Skeletal muscle satellite cell (primary cell): ENCODE measurements at regions not wholly inside any gene's neighbourhood (a gene's known extent, or its start where the extent isn't known, plus 50 kb on each side); places are given as distances from the start of the nearest gene placed in this dataset.

Experiments
- H3K27me3 ChIP-seq: 2 replicates; pipeline ENCODE4 v1.7.0; 2013; ENCODE audit warnings: low read length; ENCODE audit not compliant: control insufficient read depth, insufficient read depth
- H3K36me3 ChIP-seq: 2 replicates; pipeline ENCODE4 v1.7.0; 2013; ENCODE audit warnings: mild to moderate bottlenecking, control low read depth, low read length; ENCODE audit not compliant: insufficient read depth
- H3K4me1 ChIP-seq: 2 replicates; pipeline ENCODE4 v1.7.0; 2013; ENCODE audit warnings: low read length; ENCODE audit not compliant: control insufficient read depth, insufficient read depth
- H3K4me2 ChIP-seq: 2 replicates; pipeline ENCODE4 v1.7.0; 2013; ENCODE audit warnings: mild to moderate bottlenecking, low read length
- H3K4me3 ChIP-seq: 2 replicates; pipeline ENCODE4 v1.7.0; 2013; ENCODE audit warnings: low read length
- H3K9ac ChIP-seq: 2 replicates; pipeline ENCODE4 v1.7.0; 2013; ENCODE audit warnings: mild to moderate bottlenecking, low read depth, low read length, moderate library complexity
- H3K9me3 ChIP-seq: replicated peaks from 2 replicates; pipeline ENCODE4 v1.7.0; 2013; ENCODE audit warnings: mild to moderate bottlenecking, control low read depth, low read length

DNA sequence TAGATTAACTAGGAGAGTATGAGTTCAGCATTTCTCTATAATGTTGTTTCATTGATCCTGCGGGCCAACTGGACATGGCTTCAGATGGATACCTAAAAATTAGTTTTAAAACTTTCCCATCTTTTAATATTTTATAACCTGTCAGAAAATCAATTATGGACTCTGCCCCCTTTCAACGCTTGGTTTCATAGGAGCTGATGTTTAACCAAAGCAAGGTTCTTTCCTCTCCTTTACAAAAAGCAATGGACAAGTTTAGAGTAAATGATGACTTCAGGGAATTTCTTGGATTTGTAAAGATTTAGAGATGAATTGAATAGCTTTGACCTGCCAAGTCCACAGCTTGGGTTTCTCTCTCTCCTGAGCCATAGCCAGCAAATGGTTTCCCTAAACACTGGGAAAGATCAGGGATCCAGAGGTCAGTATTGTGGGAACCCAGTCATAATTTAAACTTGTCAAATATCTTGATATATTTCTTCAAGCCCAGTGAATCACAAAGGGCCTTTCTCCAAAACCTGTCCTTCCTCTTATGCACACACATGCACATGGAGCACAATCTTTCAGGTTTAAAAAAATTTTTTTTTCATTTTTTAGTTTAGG lies 177.1 kb downstream of the EVX1 start:
- Histone ChIP-seq H3K36me3 (no peaks in the 10 kb centered on the region), H3K4me2 (no peak overlapping the region), H3K9me3 (no peaks in the 10 kb centered on the region), H3K4me3 (no peak overlapping the region), H3K4me1 (no peaks in the 10 kb centered on the region), H3K27me3 (peaks cover 8% of the 10 kb centered on the region), H3K9ac (no peak overlapping the region)

DNA sequence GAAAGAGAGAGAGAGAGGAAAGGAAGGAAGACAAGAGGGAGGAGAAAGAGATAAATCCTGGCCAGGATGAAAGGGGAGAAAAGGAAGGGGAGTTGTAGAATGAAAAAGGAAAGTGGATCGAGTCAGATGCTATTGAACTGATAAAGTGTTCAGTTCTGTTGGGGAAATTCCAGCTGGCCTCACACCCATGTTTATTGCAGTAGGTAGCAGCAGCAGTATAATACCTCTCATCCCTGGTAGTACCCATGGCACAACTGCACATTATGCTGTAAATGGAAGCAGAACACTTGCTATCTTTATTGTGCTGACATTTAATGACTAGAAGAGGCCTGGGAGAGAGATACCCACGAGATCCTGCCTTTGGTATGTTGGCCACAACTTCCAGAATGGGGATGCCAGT lies 178.1 kb downstream of the EVX1 start:
- Histone ChIP-seq H3K27me3 (peaks cover 6% of the 10 kb centered on the region), H3K9ac (no peak overlapping the region), H3K9me3 (no peaks in the 10 kb centered on the region), H3K4me1 (no peaks in the 10 kb centered on the region), H3K4me2 (no peak overlapping the region), H3K36me3 (no peaks in the 10 kb centered on the region), H3K4me3 (no peak overlapping the region)

DNA sequence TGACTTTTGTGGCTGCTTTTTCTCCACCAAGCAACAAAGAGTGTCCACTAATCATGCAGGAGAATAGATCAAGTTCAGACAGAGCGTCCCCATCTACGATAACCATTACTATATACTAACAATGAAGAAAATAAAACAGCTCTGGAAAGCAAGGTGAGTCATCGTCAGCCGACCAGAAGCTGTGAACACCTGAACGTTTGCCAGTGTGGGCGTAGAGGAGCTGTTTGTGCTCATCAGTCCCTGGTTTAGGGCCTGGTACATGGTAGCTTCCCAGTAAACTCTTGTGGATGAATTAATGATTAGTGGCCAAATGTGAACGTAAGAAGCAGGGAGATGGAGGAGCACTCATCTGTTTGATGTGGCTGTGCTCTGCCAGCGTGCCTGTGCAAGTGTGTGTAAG lies 180.7 kb downstream of the EVX1 start:
- no peak overlapping the region for H3K9ac ChIP-seq
- no peak overlapping the region for H3K4me2 ChIP-seq
- no peaks in the 10 kb centered on the region for H3K9me3 ChIP-seq
- no peaks in the 10 kb centered on the region for H3K36me3 ChIP-seq
- no peak overlapping the region for H3K4me3 ChIP-seq
- no peaks in the 10 kb centered on the region for H3K4me1 ChIP-seq
- peaks cover 18% of the 10 kb centered on the region for H3K27me3 ChIP-seq

DNA sequence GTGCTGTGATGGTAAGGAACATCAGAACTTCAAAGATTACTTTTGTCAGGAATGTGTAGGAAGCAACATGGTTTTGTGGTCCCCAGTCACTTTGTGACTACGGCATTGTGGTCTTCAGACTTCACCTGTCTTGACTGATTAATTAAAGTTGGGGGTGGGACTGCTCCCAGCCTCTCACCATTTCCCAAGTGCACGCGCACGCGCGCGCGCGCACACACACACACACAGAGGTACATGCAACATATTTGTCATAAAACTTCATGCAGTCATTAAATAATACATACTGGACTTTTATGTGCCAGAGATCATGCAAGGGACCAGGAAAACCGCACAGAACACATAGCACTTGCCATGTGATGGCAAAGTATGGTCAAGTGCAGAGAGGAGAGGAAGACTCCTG lies 181.2 kb downstream of the EVX1 start:
- Histone ChIP-seq H3K36me3 (no peaks in the 10 kb centered on the region), H3K4me3 (no peak overlapping the region), H3K4me1 (no peaks in the 10 kb centered on the region)

DNA sequence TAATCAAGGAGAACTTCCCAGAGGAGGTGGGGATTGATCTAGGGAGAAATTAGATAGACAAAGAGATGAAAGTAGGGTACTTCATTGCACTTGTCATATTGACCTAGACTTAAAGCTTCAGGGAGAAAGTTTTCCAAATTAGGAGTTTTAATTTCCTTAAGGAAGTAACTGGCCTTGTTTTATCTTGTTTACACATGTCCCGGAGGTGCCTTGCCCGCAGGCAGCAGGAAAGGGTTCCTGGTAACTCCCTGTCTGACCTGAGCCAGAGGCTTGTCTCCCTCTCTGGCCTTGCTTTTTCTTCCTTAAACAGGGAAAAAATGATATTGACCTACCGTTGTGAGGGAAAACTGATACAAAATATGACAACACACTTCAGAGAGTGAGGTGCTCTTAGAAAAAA lies 181.6 kb downstream of the EVX1 start:
- Histone ChIP-seq H3K36me3 (no peaks in the 10 kb centered on the region), H3K9ac (no peak overlapping the region), H3K4me3 (no peak overlapping the region), H3K4me1 (no peaks in the 10 kb centered on the region), H3K27me3 (peaks cover 18% of the 10 kb centered on the region), H3K9me3 (no peaks in the 10 kb centered on the region), H3K4me2 (no peak overlapping the region)

More for the DNA sequence above, 181.2 kb downstream of the EVX1 start:
- Histone ChIP-seq H3K9me3 (no peaks in the 10 kb centered on the region), H3K9ac (no peak overlapping the region), H3K27me3 (peaks cover 18% of the 10 kb centered on the region), H3K4me2 (no peak overlapping the region)

DNA sequence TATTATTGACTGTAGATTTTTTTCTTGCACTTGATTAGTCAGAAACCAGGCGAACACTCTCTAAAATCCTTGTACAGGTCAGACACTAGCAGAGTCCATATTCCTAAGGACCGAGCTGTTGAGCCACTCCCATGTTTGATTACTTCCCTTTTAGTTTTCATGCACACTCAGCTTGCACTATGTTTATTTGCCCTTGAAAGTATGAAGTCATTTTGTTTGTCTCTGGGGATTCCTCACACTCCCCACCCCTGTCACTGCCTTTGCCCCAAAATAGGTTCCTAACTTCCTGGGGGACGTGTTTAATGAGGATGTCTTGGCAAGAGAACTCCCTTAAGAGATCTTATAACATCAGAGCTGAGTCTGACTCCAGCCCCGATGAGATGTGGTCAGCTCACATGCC lies 182.1 kb downstream of the EVX1 start:
- peaks cover 22% of the 10 kb centered on the region for H3K27me3 ChIP-seq
- no peaks in the 10 kb centered on the region for H3K4me1 ChIP-seq
- no peaks in the 10 kb centered on the region for H3K9me3 ChIP-seq
- no peak overlapping the region for H3K4me2 ChIP-seq
- no peak overlapping the region for H3K4me3 ChIP-seq
- H3K36me3 ChIP-seq: no peaks in the 10 kb centered on the region
- no peak overlapping the region for H3K9ac ChIP-seq

DNA sequence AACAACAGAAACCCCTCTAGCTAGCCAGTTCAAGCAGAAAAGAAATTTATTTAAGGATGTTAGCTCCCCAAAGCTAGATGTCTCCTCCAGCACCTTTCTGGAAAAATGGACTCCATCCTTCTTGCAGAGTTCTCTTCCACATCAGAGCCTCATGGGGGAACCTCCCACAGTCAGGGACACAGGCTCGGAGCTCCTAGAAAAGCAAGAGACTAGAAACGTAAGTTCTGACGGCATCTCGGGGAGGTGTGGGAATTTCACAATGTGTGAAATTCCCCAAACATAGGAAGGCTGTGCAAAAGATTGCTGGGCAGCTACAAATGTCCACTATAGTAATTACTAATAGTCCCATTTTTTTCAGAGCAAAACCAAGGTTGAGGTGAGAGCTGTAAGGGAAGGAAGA lies 184.8 kb downstream of the EVX1 start:
- Histone ChIP-seq H3K9me3 (no peaks in the 10 kb centered on the region), H3K9ac (no peak overlapping the region), H3K4me3 (no peak overlapping the region), H3K27me3 (peaks cover 22% of the 10 kb centered on the region), H3K4me1 (no peaks in the 10 kb centered on the region), H3K36me3 (no peaks in the 10 kb centered on the region), H3K4me2 (no peak overlapping the region)

DNA sequence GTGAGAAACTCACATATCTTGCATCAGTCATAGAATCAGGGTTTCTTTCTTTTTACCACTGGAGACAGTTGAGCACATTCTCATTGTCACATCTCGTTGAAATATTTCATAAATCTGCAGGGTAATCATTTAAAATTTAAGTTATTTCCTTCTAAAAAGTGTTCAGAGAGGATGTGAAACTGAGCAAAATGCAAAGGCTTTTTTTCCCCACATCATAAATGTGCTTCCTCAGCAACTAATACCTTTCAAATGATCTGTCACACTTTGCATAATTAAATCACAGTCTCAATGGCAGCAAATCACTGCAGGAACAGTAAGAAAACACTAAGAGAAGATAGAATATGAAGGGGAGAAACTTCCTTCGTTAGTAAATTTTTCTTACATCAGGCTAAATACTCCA lies 187.5 kb downstream of the EVX1 start:
- Histone ChIP-seq H3K4me1 (peaks cover 4% of the 10 kb centered on the region), H3K36me3 (no peaks in the 10 kb centered on the region), H3K9me3 (no peaks in the 10 kb centered on the region), H3K4me3 (no peak overlapping the region), H3K27me3 (peaks cover 17% of the 10 kb centered on the region), H3K4me2 (no peak overlapping the region), H3K9ac (no peak overlapping the region)

DNA sequence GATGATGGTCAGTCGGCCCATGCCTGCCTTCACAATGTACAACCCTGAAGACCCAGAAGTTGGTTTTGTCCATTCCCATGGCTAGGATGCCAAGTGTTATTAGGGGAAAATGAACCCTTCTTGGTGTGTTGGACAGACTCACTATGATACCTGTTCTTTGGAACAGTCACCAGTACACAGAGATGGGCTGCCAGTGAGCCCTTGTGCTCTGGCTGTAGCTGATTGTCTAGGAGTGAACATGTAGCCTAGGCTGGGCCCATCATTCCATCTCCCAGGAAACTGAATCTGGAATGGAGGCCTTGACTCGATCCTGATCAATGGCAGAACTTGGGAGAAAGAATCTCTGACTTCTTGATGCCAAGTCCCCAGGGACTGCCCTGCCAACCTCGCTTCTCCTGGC lies 188.9 kb downstream of the EVX1 start:
- Histone ChIP-seq H3K9me3 (no peaks in the 10 kb centered on the region), H3K4me1 (peaks cover 10% of the 10 kb centered on the region), H3K27me3 (peaks cover 10% of the 10 kb centered on the region), H3K36me3 (no peaks in the 10 kb centered on the region), H3K9ac (no peak overlapping the region), H3K4me3 (no peak overlapping the region), H3K4me2 (no peak overlapping the region)

DNA sequence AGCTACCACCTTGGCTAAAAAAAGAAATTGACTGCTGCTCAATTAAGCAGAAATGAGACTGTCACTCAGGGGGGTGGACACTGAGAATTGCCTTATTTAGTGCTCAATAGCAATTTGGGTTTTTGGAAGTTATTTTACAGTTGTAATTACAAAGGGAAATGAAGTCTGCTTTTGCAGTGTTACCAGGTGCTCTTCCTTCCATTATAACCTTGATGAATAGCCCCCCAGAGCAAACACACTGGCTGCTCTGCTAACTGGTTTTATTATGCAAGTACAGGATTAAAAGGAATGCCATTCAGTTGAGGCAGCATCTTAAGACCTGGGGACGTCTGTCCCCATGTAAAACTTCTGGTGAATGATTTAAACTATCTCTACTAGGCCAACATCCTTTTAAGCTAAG lies 191.0 kb downstream of the EVX1 start:
- H3K9ac ChIP-seq: no peak overlapping the region
- H3K27me3 ChIP-seq: peaks cover 4% of the 10 kb centered on the region
- H3K4me2 ChIP-seq: no peak overlapping the region
- H3K4me3 ChIP-seq: no peak overlapping the region
- H3K36me3 ChIP-seq: no peaks in the 10 kb centered on the region
- H3K9me3 ChIP-seq: no peaks in the 10 kb centered on the region
- H3K4me1 ChIP-seq: peaks cover 10% of the 10 kb centered on the region

DNA sequence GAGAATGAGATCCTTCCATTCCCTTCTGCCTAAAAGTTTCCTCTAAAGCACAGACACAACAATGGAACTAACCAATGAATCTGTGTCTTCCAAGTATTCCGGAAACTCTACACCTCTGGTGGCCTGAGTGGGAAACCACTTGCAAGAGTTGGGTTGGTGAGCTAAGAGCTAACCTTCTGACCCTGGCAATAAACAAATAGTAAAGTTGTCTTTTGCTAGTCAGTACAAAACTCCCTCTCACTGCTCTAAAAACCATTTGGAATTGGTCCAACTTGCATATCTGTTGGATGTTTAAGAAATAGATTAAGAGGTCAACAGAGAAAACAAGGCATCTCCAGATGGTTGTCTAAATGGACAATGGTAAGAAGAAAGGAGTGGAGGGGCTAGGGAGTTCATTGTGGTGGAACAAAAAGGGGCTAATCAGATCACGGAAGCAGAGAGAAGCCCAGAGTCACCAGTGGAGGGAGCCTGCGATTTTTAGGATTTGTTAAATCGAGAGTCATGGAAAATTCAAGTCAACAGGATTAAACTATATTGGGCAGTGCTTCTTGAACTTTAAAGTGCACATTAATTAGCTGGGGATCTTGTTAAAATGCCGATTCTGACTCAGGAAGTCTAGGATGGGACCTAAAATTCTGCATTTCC lies 192.3 kb downstream of the EVX1 start:
- H3K36me3 ChIP-seq: no peaks in the 10 kb centered on the region
- H3K9me3 ChIP-seq: no peaks in the 10 kb centered on the region
- peak overlapping the region; percentile 12 for H3K4me2 ChIP-seq
- no peak overlapping the region for H3K4me3 ChIP-seq
- H3K4me1 ChIP-seq: peaks cover 10% of the 10 kb centered on the region
- H3K27me3 ChIP-seq: no peaks in the 10 kb centered on the region
- no peak overlapping the region for H3K9ac ChIP-seq

DNA sequence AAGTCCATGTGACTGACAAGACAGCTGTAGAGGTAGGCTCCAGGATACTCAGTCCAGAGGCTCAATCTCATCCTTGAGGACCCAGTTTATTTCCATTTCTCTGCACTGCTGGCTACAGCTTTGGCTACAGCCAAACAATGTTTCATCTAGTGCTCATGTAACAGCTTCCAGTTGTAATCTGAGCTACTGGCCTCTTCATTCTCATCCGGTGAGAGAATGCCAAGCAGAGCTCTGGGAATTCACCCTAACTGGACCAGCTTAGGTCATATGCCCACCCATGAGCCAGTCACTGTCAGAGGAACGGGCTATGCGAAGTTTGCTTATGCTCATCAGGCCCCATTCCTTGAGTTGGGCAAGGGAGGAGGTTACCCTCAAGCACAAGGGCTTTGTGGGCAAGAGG lies 192.9 kb downstream of the EVX1 start:
- peaks cover 10% of the 10 kb centered on the region for H3K4me1 ChIP-seq
- H3K36me3 ChIP-seq: no peaks in the 10 kb centered on the region
- H3K4me2 ChIP-seq: peak overlapping the region; percentile 12
- no peak overlapping the region for H3K9ac ChIP-seq
- H3K9me3 ChIP-seq: no peaks in the 10 kb centered on the region
- no peak overlapping the region for H3K4me3 ChIP-seq
- H3K27me3 ChIP-seq: no peaks in the 10 kb centered on the region
